ENCODE measurements at regions not wholly inside any gene's neighbourhood (a gene's known extent, or its start where the extent isn't known, plus 50 kb on each side); places are given as distances from the start of the nearest gene placed in this dataset.

DNA sequence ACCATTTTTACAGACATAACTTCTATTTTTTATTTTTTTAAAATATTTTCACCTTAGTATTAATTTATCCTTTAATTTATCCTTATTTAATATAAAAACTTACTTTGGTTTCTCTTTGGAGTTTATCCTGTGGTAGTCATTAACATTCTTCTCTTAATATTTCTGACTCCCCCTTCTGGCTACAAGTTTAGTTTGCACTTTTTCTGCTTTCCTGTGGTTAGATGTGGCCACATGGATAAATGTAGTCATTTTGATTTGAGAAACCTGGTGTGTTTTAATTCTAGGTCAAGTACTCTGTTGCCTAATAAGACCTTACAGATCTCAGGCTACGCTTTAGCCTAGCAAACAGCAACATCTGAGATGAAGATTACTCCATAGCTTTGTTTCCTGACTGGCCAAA, 1187.5 kb downstream of the HACE1 start:
- no peak overlapping the region for H3K9ac ChIP-seq (ENCODE audit: insufficient read length, low read depth)
- DNase-seq (ENCODE audit: low read depth, low spot score): no peak
- H3K4me3 ChIP-seq (ENCODE audit: insufficient read length, low read depth): no peak overlapping the region
- H3K36me3 ChIP-seq (ENCODE audit: insufficient read depth, insufficient read length, low read length): no peaks in the 10 kb centered on the region
- no peaks in the 10 kb centered on the region for H3K4me1 ChIP-seq (ENCODE audit: insufficient read depth, insufficient read length)
- TF ChIP-seq YY1 (IDR thresholded peaks at IDR 0.05; ENCODE audit: insufficient read depth, insufficient read length) (no peak), SUZ12 (IDR thresholded peaks at IDR 0.05; ENCODE audit: extremely low read depth, insufficient read depth, insufficient read length) (no peak), ZNF274 (IDR thresholded peaks at IDR 0.05; ENCODE audit: low read depth, low read length) (no peak)
- no peaks in the 10 kb centered on the region; the same call in 1 of the 2 replicates for H3K9me3 ChIP-seq (ENCODE audit: insufficient read depth, low read length)
- H3K27me3 ChIP-seq (ENCODE audit: insufficient read depth, insufficient read length): no peaks in the 10 kb centered on the region

DNA sequence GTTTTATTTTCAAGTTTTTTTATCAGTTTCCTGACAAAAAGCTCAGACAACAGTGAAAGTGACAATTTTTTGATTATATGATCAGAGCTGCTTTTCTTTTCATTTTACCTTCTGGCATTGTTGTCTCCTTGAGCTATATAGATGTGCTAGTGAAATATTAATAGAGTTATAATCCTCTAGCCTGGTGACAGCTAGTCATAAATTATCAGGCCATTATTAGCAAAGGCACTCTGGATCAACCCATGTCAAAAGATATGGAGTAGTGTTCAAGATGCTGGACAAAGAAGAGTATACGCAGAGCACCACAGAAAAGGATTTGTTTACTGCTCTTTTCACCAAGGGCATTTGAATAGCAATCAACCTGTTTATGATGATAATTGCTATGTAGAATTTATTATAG, 1230.1 kb downstream of the HACE1 start:
- no peaks in the 10 kb centered on the region for H3K27me3 ChIP-seq (ENCODE audit: insufficient read depth, insufficient read length)
- TF ChIP-seq ZNF274 (IDR thresholded peaks at IDR 0.05; ENCODE audit: low read depth, low read length) (no peak), YY1 (IDR thresholded peaks at IDR 0.05; ENCODE audit: insufficient read depth, insufficient read length) (no peak), SUZ12 (IDR thresholded peaks at IDR 0.05; ENCODE audit: extremely low read depth, insufficient read depth, insufficient read length) (no peak)
- DNase-seq (ENCODE audit: low read depth, low spot score): no peak

DNA sequence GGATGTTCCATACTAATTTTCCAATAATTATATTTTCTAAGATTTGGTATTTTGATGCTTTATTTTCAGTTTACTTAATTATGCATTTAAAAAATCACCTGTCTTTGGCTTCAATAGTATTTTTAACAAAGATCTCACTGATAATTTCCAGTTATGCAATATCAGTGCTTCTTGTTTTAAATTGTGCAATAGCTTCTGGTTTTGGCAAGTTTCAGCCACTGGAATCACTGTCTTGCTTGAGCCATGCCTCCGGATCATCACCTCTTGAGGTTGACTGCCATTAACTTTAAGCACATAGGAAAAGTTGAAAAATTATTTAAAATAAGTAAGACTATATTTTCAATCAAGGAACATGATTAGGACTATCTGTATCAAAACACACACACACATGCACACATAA, 1242.1 kb downstream of the HACE1 start:
- Histone ChIP-seq H3K4me3 (ENCODE audit: insufficient read length, low read depth) (no peak overlapping the region), H3K9ac (ENCODE audit: insufficient read length, low read depth) (no peak overlapping the region), H3K4me1 (ENCODE audit: insufficient read depth, insufficient read length) (no peaks in the 10 kb centered on the region), H3K27me3 (ENCODE audit: insufficient read depth, insufficient read length) (no peaks in the 10 kb centered on the region), H3K9me3 (ENCODE audit: insufficient read depth, low read length) (no peaks in the 10 kb centered on the region), H3K36me3 (ENCODE audit: insufficient read depth, insufficient read length, low read length) (no peaks in the 10 kb centered on the region)
- no peak for TF ChIP-seq YY1 (IDR thresholded peaks at IDR 0.05; ENCODE audit: insufficient read depth, insufficient read length)
- no peak for TF ChIP-seq ZNF274 (IDR thresholded peaks at IDR 0.05; ENCODE audit: low read depth, low read length)
- no peak for TF ChIP-seq SUZ12 (IDR thresholded peaks at IDR 0.05; ENCODE audit: extremely low read depth, insufficient read depth, insufficient read length)
- DNase-seq (ENCODE audit: low read depth, low spot score): no peak

More for the DNA sequence above, 1230.1 kb downstream of the HACE1 start:
- no peak overlapping the region for H3K4me3 ChIP-seq (ENCODE audit: insufficient read length, low read depth)
- H3K4me1 ChIP-seq (ENCODE audit: insufficient read depth, insufficient read length): no peaks in the 10 kb centered on the region
- H3K36me3 ChIP-seq (ENCODE audit: insufficient read depth, insufficient read length, low read length): no peaks in the 10 kb centered on the region
- no peak overlapping the region for H3K9ac ChIP-seq (ENCODE audit: insufficient read length, low read depth)
- no peaks in the 10 kb centered on the region for H3K9me3 ChIP-seq (ENCODE audit: insufficient read depth, low read length)

DNA sequence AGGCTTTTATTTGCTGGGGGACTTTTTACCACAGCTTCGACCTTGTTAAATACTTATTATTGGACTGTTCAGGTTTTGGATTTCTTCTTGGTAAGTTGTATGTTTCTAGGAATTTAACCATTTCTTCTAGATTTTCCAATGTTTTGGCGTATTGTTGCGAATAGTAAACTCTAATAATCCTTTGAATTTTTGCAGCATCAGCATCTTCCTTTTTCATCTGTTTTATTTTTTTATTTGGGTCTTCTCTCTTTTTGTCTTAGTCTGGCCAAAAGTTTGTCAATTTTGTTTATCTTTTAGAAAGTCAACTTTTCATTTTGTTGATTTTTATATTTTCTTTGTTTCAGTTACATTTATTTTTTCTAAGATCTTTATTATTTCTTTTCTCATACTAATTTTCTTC, 1272.0 kb downstream of the HACE1 start:
- H3K36me3 ChIP-seq (ENCODE audit: insufficient read depth, insufficient read length, low read length): no peaks in the 10 kb centered on the region
- H3K27me3 ChIP-seq (ENCODE audit: insufficient read depth, insufficient read length): no peaks in the 10 kb centered on the region
- TF ChIP-seq SUZ12 (IDR thresholded peaks at IDR 0.05; ENCODE audit: extremely low read depth, insufficient read depth, insufficient read length) (no peak), YY1 (IDR thresholded peaks at IDR 0.05; ENCODE audit: insufficient read depth, insufficient read length) (no peak), ZNF274 (IDR thresholded peaks at IDR 0.05; ENCODE audit: low read depth, low read length) (no peak)
- no peak overlapping the region for H3K4me3 ChIP-seq (ENCODE audit: insufficient read length, low read depth)
- H3K9ac ChIP-seq (ENCODE audit: insufficient read length, low read depth): no peak overlapping the region
- H3K4me1 ChIP-seq (ENCODE audit: insufficient read depth, insufficient read length): no peaks in the 10 kb centered on the region
- DNase-seq (ENCODE audit: low read depth, low spot score): no peak
- H3K9me3 ChIP-seq (ENCODE audit: insufficient read depth, low read length): no peaks in the 10 kb centered on the region

DNA sequence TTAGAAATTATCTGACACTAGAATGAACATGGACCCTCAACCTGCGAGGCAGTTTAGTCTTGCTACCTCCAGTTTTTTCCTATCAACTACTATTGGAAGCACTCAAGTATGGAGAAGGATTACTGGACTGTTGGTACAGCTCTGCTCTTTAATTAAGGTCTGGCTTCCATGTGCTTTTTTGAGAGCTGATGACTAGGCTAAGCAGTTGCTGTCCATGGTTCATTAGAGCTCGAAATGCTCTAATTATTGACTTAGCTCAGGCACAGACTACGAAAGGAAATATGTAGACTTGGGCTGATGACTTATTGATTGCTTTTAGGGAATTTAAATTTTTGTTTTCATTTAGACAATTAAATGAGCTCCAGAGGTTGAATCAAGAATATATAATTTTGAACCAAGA, 1281.6 kb downstream of the HACE1 start:
- H3K9ac ChIP-seq (ENCODE audit: insufficient read length, low read depth): no peak overlapping the region

DNA sequence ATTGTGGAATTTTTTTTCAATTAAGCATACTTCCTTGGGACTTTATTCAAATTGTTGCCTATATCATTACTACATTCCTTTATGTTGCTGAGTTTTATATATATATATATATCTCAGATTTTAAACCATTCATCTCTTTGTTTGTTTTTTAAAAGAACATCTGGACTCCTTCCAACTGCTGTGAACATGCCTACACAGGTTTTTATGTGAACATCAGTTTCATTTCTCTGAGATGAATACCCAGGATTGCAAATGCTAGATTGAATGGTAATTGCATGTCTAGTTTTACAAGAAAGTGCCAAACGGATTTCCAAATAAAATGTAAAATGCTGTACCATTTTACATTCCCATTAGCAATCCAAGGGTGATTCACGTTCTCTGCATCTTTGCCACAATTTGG, 1289.3 kb downstream of the HACE1 start:
- Histone ChIP-seq H3K9me3 (ENCODE audit: insufficient read depth, low read length) (no peaks in the 10 kb centered on the region), H3K4me3 (ENCODE audit: insufficient read length, low read depth) (no peak overlapping the region), H3K4me1 (ENCODE audit: insufficient read depth, insufficient read length) (no peaks in the 10 kb centered on the region), H3K36me3 (ENCODE audit: insufficient read depth, insufficient read length, low read length) (no peaks in the 10 kb centered on the region), H3K27me3 (ENCODE audit: insufficient read depth, insufficient read length) (no peaks in the 10 kb centered on the region), H3K9ac (ENCODE audit: insufficient read length, low read depth) (no peak overlapping the region)
- no peak for TF ChIP-seq YY1 (IDR thresholded peaks at IDR 0.05; ENCODE audit: insufficient read depth, insufficient read length)
- no peak for DNase-seq (ENCODE audit: low read depth, low spot score)

More for the DNA sequence above, 1281.6 kb downstream of the HACE1 start:
- DNase-seq (ENCODE audit: low read depth, low spot score): no peak
- no peak for TF ChIP-seq ZNF274 (IDR thresholded peaks at IDR 0.05; ENCODE audit: low read depth, low read length)
- TF ChIP-seq SUZ12 (IDR thresholded peaks at IDR 0.05; ENCODE audit: extremely low read depth, insufficient read depth, insufficient read length): no peak
- TF ChIP-seq YY1 (IDR thresholded peaks at IDR 0.05; ENCODE audit: insufficient read depth, insufficient read length): no peak
- Histone ChIP-seq H3K4me3 (ENCODE audit: insufficient read length, low read depth) (no peak overlapping the region), H3K9me3 (ENCODE audit: insufficient read depth, low read length) (no peaks in the 10 kb centered on the region), H3K36me3 (ENCODE audit: insufficient read depth, insufficient read length, low read length) (no peaks in the 10 kb centered on the region), H3K27me3 (ENCODE audit: insufficient read depth, insufficient read length) (no peaks in the 10 kb centered on the region), H3K4me1 (ENCODE audit: insufficient read depth, insufficient read length) (no peaks in the 10 kb centered on the region)

DNA sequence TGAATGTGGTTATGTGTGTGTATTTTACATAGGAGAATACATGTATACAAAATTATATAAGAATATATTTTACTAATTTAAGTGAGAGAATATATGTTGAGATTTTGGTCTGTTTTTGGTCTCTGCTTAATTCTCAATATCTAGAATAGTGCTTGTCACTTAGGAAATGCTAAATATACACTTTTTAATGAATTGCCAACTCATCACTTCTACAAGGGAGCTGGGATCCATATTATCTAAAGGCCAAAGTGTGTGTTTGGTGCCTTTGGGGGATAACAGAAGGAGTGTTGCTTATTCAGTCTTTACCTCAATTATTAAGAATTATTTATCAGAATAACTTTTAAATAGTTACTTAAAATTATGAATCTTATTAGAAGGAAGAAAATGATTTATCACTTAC, 1304.8 kb downstream of the HACE1 start:
- no peak overlapping the region for H3K9ac ChIP-seq (ENCODE audit: insufficient read length, low read depth)
- H3K4me3 ChIP-seq (ENCODE audit: insufficient read length, low read depth): no peak overlapping the region
- no peaks in the 10 kb centered on the region for H3K36me3 ChIP-seq (ENCODE audit: insufficient read depth, insufficient read length, low read length)
- no peaks in the 10 kb centered on the region for H3K4me1 ChIP-seq (ENCODE audit: insufficient read depth, insufficient read length)
- no peak for DNase-seq (ENCODE audit: low read depth, low spot score)
- no peaks in the 10 kb centered on the region; the same call in 1 of the 2 replicates for H3K9me3 ChIP-seq (ENCODE audit: insufficient read depth, low read length)
- H3K27me3 ChIP-seq (ENCODE audit: insufficient read depth, insufficient read length): no peaks in the 10 kb centered on the region
- TF ChIP-seq YY1 (IDR thresholded peaks at IDR 0.05; ENCODE audit: insufficient read depth, insufficient read length): no peak
- no peak for TF ChIP-seq ZNF274 (IDR thresholded peaks at IDR 0.05; ENCODE audit: low read depth, low read length)
- TF ChIP-seq SUZ12 (IDR thresholded peaks at IDR 0.05; ENCODE audit: extremely low read depth, insufficient read depth, insufficient read length): no peak

DNA sequence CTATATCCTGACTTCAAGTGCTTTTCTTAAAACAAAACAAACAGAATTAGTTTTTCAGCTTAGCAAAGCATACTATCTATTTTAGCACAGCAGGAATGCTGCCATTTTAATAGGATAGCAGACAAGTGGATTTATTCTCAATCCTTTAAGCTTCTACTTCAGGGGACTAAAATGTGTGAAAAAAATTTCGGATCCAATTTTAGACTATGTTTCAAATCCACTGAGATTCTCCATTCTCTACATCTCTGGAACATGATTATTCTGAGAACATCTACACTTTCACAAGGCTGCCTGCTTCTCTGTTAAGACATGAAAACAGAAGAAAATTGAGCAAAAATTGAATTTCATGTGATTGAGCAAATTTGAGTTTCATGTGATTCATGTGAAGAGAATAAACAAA, 1321.3 kb downstream of the HACE1 start:
- Histone ChIP-seq H3K27me3 (ENCODE audit: insufficient read depth, insufficient read length) (no peaks in the 10 kb centered on the region), H3K4me1 (ENCODE audit: insufficient read depth, insufficient read length) (no peaks in the 10 kb centered on the region), H3K9ac (ENCODE audit: insufficient read length, low read depth) (no peak overlapping the region), H3K36me3 (ENCODE audit: insufficient read depth, insufficient read length, low read length) (no peaks in the 10 kb centered on the region), H3K4me3 (ENCODE audit: insufficient read length, low read depth) (no peak overlapping the region), H3K9me3 (ENCODE audit: insufficient read depth, low read length) (no peaks in the 10 kb centered on the region)
- no peak for TF ChIP-seq YY1 (IDR thresholded peaks at IDR 0.05; ENCODE audit: insufficient read depth, insufficient read length)
- DNase-seq (ENCODE audit: low read depth, low spot score): no peak
